ENCODE measurements at regions not wholly inside any gene's neighbourhood (a gene's known extent, or its start where the extent isn't known, plus 50 kb on each side); places are given as distances from the start of the nearest gene placed in this dataset.

- Histone ChIP-seq H3K4me3 (ENCODE audit: insufficient read depth in 1 of 2, low read depth in 1 of 2, low read length in 2 of 2) (no peak overlapping the region), H2BK5ac (ENCODE audit: low read depth, low read length, poor library complexity, severe bottlenecking) (no peak overlapping the region), H2BK12ac (ENCODE audit: low read length in 2 of 2) (peak overlapping the region in 1 of 2 experiments; percentile 77), H3K4ac (ENCODE audit: low read depth in 1 of 2, low read length in 2 of 2) (peak overlapping the region in 1 of 2 experiments; percentile 69), H2BK15ac (ENCODE audit: low read depth, poor library complexity, severe bottlenecking) (no peak overlapping the region), H2BK120ac (ENCODE audit: low read depth, low read length) (no peak overlapping the region), H3K4me1 (ENCODE audit: control insufficient read depth, insufficient read depth, low read depth, low read length) (peaks cover 2% of the 10 kb centered on the region), H2AFZ (ENCODE audit: low read depth, low read length) (no peak overlapping the region), H3K4me2 (ENCODE audit: low read length, poor library complexity, severe bottlenecking) (no peak overlapping the region), H3K27me3 (ENCODE audit: control insufficient read depth in 1 of 2, insufficient read depth in 1 of 2, low read length in 2 of 2) (no peaks in the 10 kb centered on the region), H3K18ac (ENCODE audit: low read depth in 1 of 2, low read length in 2 of 2) (peak overlapping the region in 1 of 2 experiments; percentile 19), H4K91ac (ENCODE audit: low read length) (no peak overlapping the region), H2AK5ac (ENCODE audit: low read length, severe bottlenecking) (no peak overlapping the region), H3K36me3 (ENCODE audit: control insufficient read depth in 1 of 2, insufficient read depth in 2 of 2, low read depth in 1 of 2, low read length in 2 of 2) (no peaks in the 10 kb centered on the region), H3K9me3 (ENCODE audit: control insufficient read depth, low read length) (no peaks in the 10 kb centered on the region), H3K27ac (ENCODE audit: low read length, poor library complexity, severe bottlenecking) (peak overlapping the region; percentile 60), H3K14ac (ENCODE audit: low read length in 2 of 2) (no peak overlapping the region), H3K23ac (ENCODE audit: low read length in 2 of 2) (no peak overlapping the region), H4K8ac (ENCODE audit: low read length) (no peak overlapping the region), H3K79me1 (replicated peaks; ENCODE audit: low read length, poor library complexity, severe bottlenecking) (no peaks in the 10 kb centered on the region), H3K9ac (ENCODE audit: low read length) (peak overlapping the region; percentile 63)
- 75% methylated on average over 2 of the region's 3 CpGs for WGBS
- no peak for DNase-seq
Observed at GRCh38 chr15:47383801-47384200, 333.5 kb upstream of the SEMA6D start.

- H3K36me3 ChIP-seq (ENCODE audit: control insufficient read depth in 1 of 2, insufficient read depth in 2 of 2, low read depth in 1 of 2, low read length in 2 of 2) = no peaks in the 10 kb centered on the region
- no peak overlapping the region for H2AFZ ChIP-seq (ENCODE audit: low read depth, low read length)
- no peaks in the 10 kb centered on the region for H3K27me3 ChIP-seq (ENCODE audit: control insufficient read depth in 1 of 2, insufficient read depth in 1 of 2, low read length in 2 of 2)
- DNase-seq = peak; percentile 94
- no peak overlapping the region for H2BK12ac ChIP-seq (ENCODE audit: low read length in 2 of 2)
- no peak overlapping the region for H3K4me2 ChIP-seq (ENCODE audit: low read length, poor library complexity, severe bottlenecking)
- no peak overlapping the region for H2BK15ac ChIP-seq (ENCODE audit: low read depth, poor library complexity, severe bottlenecking)
- H3K4ac ChIP-seq (ENCODE audit: low read depth in 1 of 2, low read length in 2 of 2) = no peak overlapping the region
- peak overlapping the region; percentile 60 for H3K27ac ChIP-seq (ENCODE audit: low read length, poor library complexity, severe bottlenecking)
- no peak overlapping the region for H2AK5ac ChIP-seq (ENCODE audit: low read length, severe bottlenecking)
- no peaks in the 10 kb centered on the region for H3K79me1 ChIP-seq (replicated peaks; ENCODE audit: low read length, poor library complexity, severe bottlenecking)
- H2BK120ac ChIP-seq (ENCODE audit: low read depth, low read length) = no peak overlapping the region
- 4% methylated on average over 3 of the region's 4 CpGs for WGBS
- no peak overlapping the region for H3K14ac ChIP-seq (ENCODE audit: low read length in 2 of 2)
- no peak overlapping the region for H3K4me3 ChIP-seq (ENCODE audit: insufficient read depth in 1 of 2, low read depth in 1 of 2, low read length in 2 of 2)
- H3K4me1 ChIP-seq (ENCODE audit: control insufficient read depth, insufficient read depth, low read depth, low read length) = peaks cover 2% of the 10 kb centered on the region
- H3K23ac ChIP-seq (ENCODE audit: low read length in 2 of 2) = no peak overlapping the region
- no peak overlapping the region for H4K8ac ChIP-seq (ENCODE audit: low read length)
- H3K18ac ChIP-seq (ENCODE audit: low read depth in 1 of 2, low read length in 2 of 2) = no peak overlapping the region
- H4K91ac ChIP-seq (ENCODE audit: low read length) = no peak overlapping the region
- no peak overlapping the region for H2BK5ac ChIP-seq (ENCODE audit: low read depth, low read length, poor library complexity, severe bottlenecking)
- peak overlapping the region; percentile 63 for H3K9ac ChIP-seq (ENCODE audit: low read length)
- H3K9me3 ChIP-seq (ENCODE audit: control insufficient read depth, low read length) = no peaks in the 10 kb centered on the region
Observed at GRCh38 chr15:47384341-47384740, 333.0 kb upstream of the SEMA6D start.

GRCh38 chr15:47384776-47385175, 332.5 kb upstream of the SEMA6D start:
- Histone ChIP-seq H4K91ac (ENCODE audit: low read length) (no peak overlapping the region), H3K4me2 (ENCODE audit: low read length, poor library complexity, severe bottlenecking) (no peak overlapping the region), H3K79me1 (replicated peaks; ENCODE audit: low read length, poor library complexity, severe bottlenecking) (no peaks in the 10 kb centered on the region), H2AK5ac (ENCODE audit: low read length, severe bottlenecking) (no peak overlapping the region), H2AFZ (ENCODE audit: low read depth, low read length) (no peak overlapping the region), H3K14ac (ENCODE audit: low read length in 2 of 2) (no peak overlapping the region), H3K27ac (ENCODE audit: low read length, poor library complexity, severe bottlenecking) (peak overlapping the region; percentile 60), H2BK15ac (ENCODE audit: low read depth, poor library complexity, severe bottlenecking) (no peak overlapping the region), H3K27me3 (ENCODE audit: control insufficient read depth in 1 of 2, insufficient read depth in 1 of 2, low read length in 2 of 2) (no peaks in the 10 kb centered on the region), H2BK120ac (ENCODE audit: low read depth, low read length) (no peak overlapping the region), H2BK5ac (ENCODE audit: low read depth, low read length, poor library complexity, severe bottlenecking) (no peak overlapping the region), H4K8ac (ENCODE audit: low read length) (no peak overlapping the region), H3K23ac (ENCODE audit: low read length in 2 of 2) (no peak overlapping the region), H3K36me3 (ENCODE audit: control insufficient read depth in 1 of 2, insufficient read depth in 2 of 2, low read depth in 1 of 2, low read length in 2 of 2) (no peaks in the 10 kb centered on the region), H3K9me3 (ENCODE audit: control insufficient read depth, low read length) (no peaks in the 10 kb centered on the region), H3K4ac (ENCODE audit: low read depth in 1 of 2, low read length in 2 of 2) (no peak overlapping the region), H3K4me3 (ENCODE audit: insufficient read depth in 1 of 2, low read depth in 1 of 2, low read length in 2 of 2) (no peak overlapping the region), H3K18ac (ENCODE audit: low read depth in 1 of 2, low read length in 2 of 2) (no peak overlapping the region), H2BK12ac (ENCODE audit: low read length in 2 of 2) (no peak overlapping the region), H3K9ac (ENCODE audit: low read length) (no peak overlapping the region), H3K4me1 (ENCODE audit: control insufficient read depth, insufficient read depth, low read depth, low read length) (peaks cover 2% of the 10 kb centered on the region)
- no CpG with 5 or more reads among the region's 2 CpGs for WGBS
- no peak for DNase-seq

- H3K4me3 ChIP-seq (ENCODE audit: insufficient read depth in 1 of 2, low read depth in 1 of 2, low read length in 2 of 2) = no peak overlapping the region
- 96% methylated on average over 5 of the region's 5 CpGs for WGBS
Observed at GRCh38 chr15:47386459-47386858, 330.8 kb upstream of the SEMA6D start.

More at GRCh38 chr15:47386459-47386858, 330.8 kb upstream of the SEMA6D start:
- Histone ChIP-seq H3K36me3 (ENCODE audit: control insufficient read depth in 1 of 2, insufficient read depth in 2 of 2, low read depth in 1 of 2, low read length in 2 of 2) (no peaks in the 10 kb centered on the region), H3K18ac (ENCODE audit: low read depth in 1 of 2, low read length in 2 of 2) (peak overlapping the region in 1 of 2 experiments; percentile 1), H2BK5ac (ENCODE audit: low read depth, low read length, poor library complexity, severe bottlenecking) (no peak overlapping the region), H4K91ac (ENCODE audit: low read length) (no peak overlapping the region), H2BK12ac (ENCODE audit: low read length in 2 of 2) (peak overlapping the region; percentile 48 to 84), H3K27me3 (ENCODE audit: control insufficient read depth in 1 of 2, insufficient read depth in 1 of 2, low read length in 2 of 2) (no peaks in the 10 kb centered on the region), H3K4ac (ENCODE audit: low read depth in 1 of 2, low read length in 2 of 2) (peak overlapping the region in 1 of 2 experiments; percentile 83), H3K4me2 (ENCODE audit: low read length, poor library complexity, severe bottlenecking) (no peak overlapping the region), H3K9ac (ENCODE audit: low read length) (no peak overlapping the region), H2AFZ (ENCODE audit: low read depth, low read length) (no peak overlapping the region), H3K14ac (ENCODE audit: low read length in 2 of 2) (no peak overlapping the region), H4K8ac (ENCODE audit: low read length) (peak overlapping the region; percentile 36), H2AK5ac (ENCODE audit: low read length, severe bottlenecking) (no peak overlapping the region), H2BK15ac (ENCODE audit: low read depth, poor library complexity, severe bottlenecking) (no peak overlapping the region), H3K27ac (ENCODE audit: low read length, poor library complexity, severe bottlenecking) (no peak overlapping the region), H3K79me1 (replicated peaks; ENCODE audit: low read length, poor library complexity, severe bottlenecking) (no peaks in the 10 kb centered on the region), H2BK120ac (ENCODE audit: low read depth, low read length) (no peak overlapping the region), H3K23ac (ENCODE audit: low read length in 2 of 2) (no peak overlapping the region), H3K4me1 (ENCODE audit: control insufficient read depth, insufficient read depth, low read depth, low read length) (peaks cover 2% of the 10 kb centered on the region), H3K9me3 (ENCODE audit: control insufficient read depth, low read length) (no peaks in the 10 kb centered on the region)
- DNase-seq = no peak
